Parathyroid adenoma (tissue), 2 donors: ENCODE measurements at regions not wholly inside any gene's neighbourhood (a gene's known extent, or its start where the extent isn't known, plus 50 kb on each side); places are given as distances from the start of the nearest gene placed in this dataset.

Experiments used
- H2AFZ ChIP-seq: fragments of 300-600 bp; sonication (generic); one replicate; pipeline ENCODE4 v1.7.0; 2017; ENCODE audit warnings: antibody characterized with exemption, mild to moderate bottlenecking
- H3K27ac ChIP-seq: fragments of 300-600 bp; sonication (generic); one replicate; pipeline ENCODE4 v1.7.0; 2017
- H3K27me3 ChIP-seq: fragments of 300-600 bp; sonication (generic); one replicate; pipeline ENCODE4 v1.7.0; 2017; ENCODE audit warnings: low read length; ENCODE audit not compliant: control insufficient read depth, insufficient read depth
- H3K36me3 ChIP-seq: fragments of 300-600 bp; sonication (generic); one replicate; pipeline ENCODE4 v1.7.0; 2017; ENCODE audit warnings: low read length; ENCODE audit not compliant: control insufficient read depth, insufficient read depth
- H3K4me1 ChIP-seq: fragments of 300-600 bp; sonication (generic); one replicate; pipeline ENCODE4 v1.7.0; 2017; ENCODE audit warnings: control low read depth
- H3K4me2 ChIP-seq: fragments of 300-600 bp; sonication (generic); one replicate; pipeline ENCODE4 v1.7.0; 2017; ENCODE audit warnings: low read length
- H3K4me3 ChIP-seq: fragments of 300-600 bp; sonication (generic); one replicate; pipeline ENCODE4 v1.7.0; 2017; ENCODE audit warnings: low read depth, low read length
- H3K79me2 ChIP-seq: fragments of 300-600 bp; sonication (generic); one replicate; pipeline ENCODE4 v1.7.0; 2017; ENCODE audit warnings: control low read depth
- H3K9ac ChIP-seq: fragments of 300-600 bp; sonication (generic); one replicate; pipeline ENCODE4 v1.7.0; 2017; ENCODE audit warnings: mild to moderate bottlenecking
- H3K9me3 ChIP-seq: fragments of 300-600 bp; sonication (generic); one replicate; pipeline ENCODE4 v1.7.0; 2017; ENCODE audit warnings: low read length; ENCODE audit not compliant: control insufficient read depth
- TF ChIP-seq, protein P1 (sequence below): fragments of 300-600 bp; sonication (generic); IDR thresholded peaks from one replicate; pipeline ENCODE4 v1.7.0; 2017; ENCODE audit warnings: antibody characterized with exemption, mild to moderate bottlenecking
- donor health status: primary hyperparathyroidism.

DNA sequence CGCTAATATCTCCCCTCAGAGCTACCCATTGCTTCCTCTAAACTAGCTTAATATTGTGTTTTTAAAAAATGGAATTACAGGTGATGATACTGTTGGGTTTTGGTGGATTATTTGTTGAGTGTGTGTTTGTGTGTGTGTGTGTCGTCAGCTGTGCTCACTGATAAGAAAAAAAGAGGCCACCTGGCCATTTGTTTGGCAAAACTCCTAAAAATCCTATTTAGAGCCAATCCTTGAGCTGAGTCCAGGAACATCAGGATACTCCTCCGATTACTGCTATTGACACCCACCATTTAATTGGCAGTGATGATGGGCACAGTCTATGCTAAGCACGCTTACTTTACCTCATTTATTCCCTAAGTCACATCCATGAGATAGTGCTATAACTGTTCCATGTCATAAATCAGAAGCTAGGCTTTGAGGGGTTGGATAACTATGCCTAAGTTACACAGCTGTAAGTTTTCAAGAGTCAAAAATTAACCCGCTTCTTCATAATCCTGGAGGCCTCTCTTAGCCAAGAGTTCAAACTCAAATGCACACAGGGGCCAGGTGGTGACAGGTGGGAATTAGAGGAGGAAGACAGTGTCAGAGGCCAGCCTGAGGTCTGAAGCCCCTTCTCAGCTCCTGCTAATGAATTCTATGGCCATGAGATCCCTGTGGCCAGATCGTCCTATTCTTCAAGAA lies 1026.6 kb upstream of the TMEM132C start:
- Histone ChIP-seq H3K9me3 (no peaks in the 10 kb centered on the region), H3K36me3 (no peaks in the 10 kb centered on the region), H3K9ac (no peak overlapping the region), H3K4me1 (no peaks in the 10 kb centered on the region), H3K4me3 (no peak overlapping the region), H3K4me2 (no peak overlapping the region), H2AFZ (no peak overlapping the region), H3K27ac (no peak overlapping the region), H3K79me2 (no peaks in the 10 kb centered on the region), H3K27me3 (no peaks in the 10 kb centered on the region)
- TF ChIP-seq, protein P1, sequence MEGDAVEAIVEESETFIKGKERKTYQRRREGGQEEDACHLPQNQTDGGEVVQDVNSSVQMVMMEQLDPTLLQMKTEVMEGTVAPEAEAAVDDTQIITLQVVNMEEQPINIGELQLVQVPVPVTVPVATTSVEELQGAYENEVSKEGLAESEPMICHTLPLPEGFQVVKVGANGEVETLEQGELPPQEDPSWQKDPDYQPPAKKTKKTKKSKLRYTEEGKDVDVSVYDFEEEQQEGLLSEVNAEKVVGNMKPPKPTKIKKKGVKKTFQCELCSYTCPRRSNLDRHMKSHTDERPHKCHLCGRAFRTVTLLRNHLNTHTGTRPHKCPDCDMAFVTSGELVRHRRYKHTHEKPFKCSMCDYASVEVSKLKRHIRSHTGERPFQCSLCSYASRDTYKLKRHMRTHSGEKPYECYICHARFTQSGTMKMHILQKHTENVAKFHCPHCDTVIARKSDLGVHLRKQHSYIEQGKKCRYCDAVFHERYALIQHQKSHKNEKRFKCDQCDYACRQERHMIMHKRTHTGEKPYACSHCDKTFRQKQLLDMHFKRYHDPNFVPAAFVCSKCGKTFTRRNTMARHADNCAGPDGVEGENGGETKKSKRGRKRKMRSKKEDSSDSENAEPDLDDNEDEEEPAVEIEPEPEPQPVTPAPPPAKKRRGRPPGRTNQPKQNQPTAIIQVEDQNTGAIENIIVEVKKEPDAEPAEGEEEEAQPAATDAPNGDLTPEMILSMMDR: no peak

DNA sequence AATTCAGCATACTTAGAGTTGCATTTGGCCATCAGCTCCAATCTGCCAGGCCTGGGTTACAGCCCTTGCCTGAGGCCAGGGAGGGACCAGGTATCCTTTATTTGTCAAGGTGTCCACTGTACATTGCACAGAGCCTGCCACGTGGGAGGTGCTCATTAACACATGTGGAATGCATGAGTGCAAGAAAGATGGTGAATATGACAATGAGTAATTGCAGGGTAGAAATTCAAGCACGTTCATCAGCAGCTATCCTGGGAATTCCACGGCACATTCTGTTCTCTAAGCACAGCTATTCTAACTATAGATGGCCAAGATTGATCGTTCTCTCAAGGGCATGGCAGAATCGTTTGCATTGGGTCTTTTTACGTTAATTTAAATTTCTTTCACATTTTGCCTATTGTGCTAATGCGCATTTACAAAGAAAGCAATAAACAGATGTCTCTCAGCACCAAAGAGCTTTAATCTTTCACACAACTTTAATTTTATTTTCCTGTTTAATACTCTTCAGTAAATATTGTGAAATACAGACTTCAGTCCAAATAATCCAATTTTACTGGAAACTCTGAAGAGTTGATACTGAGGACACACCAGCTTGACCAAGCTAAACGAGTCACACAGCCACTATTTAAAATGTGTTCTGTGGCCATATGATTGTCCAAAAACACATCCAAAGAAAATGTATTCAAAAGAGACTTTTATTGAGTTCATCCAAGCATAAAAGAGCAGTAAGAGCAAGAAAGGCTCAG lies 1025.7 kb upstream of the TMEM132C start:
- Histone ChIP-seq H3K27me3 (no peaks in the 10 kb centered on the region), H3K4me3 (no peak overlapping the region), H3K36me3 (no peaks in the 10 kb centered on the region), H3K79me2 (no peaks in the 10 kb centered on the region), H2AFZ (no peak overlapping the region), H3K27ac (no peak overlapping the region), H3K9me3 (no peaks in the 10 kb centered on the region), H3K4me1 (no peaks in the 10 kb centered on the region), H3K9ac (no peak overlapping the region), H3K4me2 (no peak overlapping the region)
- TF ChIP-seq, protein P1: no peak

DNA sequence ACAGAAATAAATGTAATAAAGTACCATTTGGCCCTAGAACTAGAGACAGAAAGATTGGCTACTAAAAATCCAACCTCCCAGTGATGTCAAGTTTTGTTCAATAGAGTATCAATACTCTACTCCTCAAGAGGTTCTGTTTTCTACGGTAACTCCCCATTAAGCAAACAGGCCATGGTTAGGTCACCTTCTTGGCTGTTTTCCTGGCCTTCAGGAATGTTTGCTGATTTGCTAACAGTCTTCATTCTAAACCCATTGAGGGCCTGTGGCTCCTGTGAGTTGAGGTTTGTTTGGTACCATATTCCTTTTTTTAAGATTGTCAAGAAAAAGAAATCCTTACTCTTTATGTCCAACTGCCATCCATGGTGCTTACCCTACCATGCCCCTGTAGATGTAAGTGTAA lies 1022.0 kb upstream of the TMEM132C start:
- Histone ChIP-seq H3K36me3 (no peaks in the 10 kb centered on the region), H3K4me2 (no peak overlapping the region), H2AFZ (no peak overlapping the region), H3K9ac (no peak overlapping the region), H3K9me3 (no peaks in the 10 kb centered on the region), H3K27me3 (no peaks in the 10 kb centered on the region), H3K4me1 (no peaks in the 10 kb centered on the region), H3K4me3 (no peak overlapping the region), H3K27ac (no peak overlapping the region), H3K79me2 (no peaks in the 10 kb centered on the region)
- TF ChIP-seq, protein P1: no peak

DNA sequence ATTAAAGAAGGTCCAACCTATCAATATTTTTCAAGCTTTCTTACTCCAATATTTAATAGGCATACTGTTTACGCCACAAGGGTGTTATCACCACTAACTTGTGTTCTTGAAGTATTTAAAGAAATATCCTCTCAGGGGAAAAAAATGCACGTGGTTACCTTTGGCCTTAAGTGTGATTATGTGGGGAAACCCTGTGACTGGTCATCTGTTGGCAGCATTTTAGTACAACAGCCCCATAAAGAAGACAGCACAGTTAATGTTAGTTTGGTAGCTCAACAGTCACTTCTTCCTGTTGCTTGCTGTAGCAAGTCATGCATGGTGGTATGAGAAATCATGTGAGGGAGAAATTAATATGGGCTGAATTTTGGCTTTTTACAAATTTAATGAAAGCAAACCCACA lies 1021.5 kb upstream of the TMEM132C start:
- no peak overlapping the region for H3K4me3 ChIP-seq

More for the DNA sequence above, 1021.5 kb upstream of the TMEM132C start:
- no peak overlapping the region for H3K27ac ChIP-seq
- H3K79me2 ChIP-seq: no peaks in the 10 kb centered on the region
- H3K36me3 ChIP-seq: no peaks in the 10 kb centered on the region
- no peaks in the 10 kb centered on the region for H3K9me3 ChIP-seq
- no peak overlapping the region for H3K4me2 ChIP-seq
- no peak overlapping the region for H3K9ac ChIP-seq
- no peak overlapping the region for H2AFZ ChIP-seq
- no peaks in the 10 kb centered on the region for H3K27me3 ChIP-seq
- no peaks in the 10 kb centered on the region for H3K4me1 ChIP-seq
- TF ChIP-seq, protein P1: no peak
